ENCODE measurements at regions not wholly inside any gene's neighbourhood (a gene's known extent, or its start where the extent isn't known, plus 50 kb on each side); places are given as distances from the start of the nearest gene placed in this dataset.

GRCh38 chr6:113713665-113714064 lies 143.5 kb upstream of the MARCKS start:
- TF ChIP-seq CTCF (IDR thresholded peaks at IDR 0.05) (no peak), POLR2A (IDR thresholded peaks at IDR 0.05) (no peak)
